ENCODE measurements at regions not wholly inside any gene's neighbourhood (a gene's known extent, or its start where the extent isn't known, plus 50 kb on each side); places are given as distances from the start of the nearest gene placed in this dataset.

DNA sequence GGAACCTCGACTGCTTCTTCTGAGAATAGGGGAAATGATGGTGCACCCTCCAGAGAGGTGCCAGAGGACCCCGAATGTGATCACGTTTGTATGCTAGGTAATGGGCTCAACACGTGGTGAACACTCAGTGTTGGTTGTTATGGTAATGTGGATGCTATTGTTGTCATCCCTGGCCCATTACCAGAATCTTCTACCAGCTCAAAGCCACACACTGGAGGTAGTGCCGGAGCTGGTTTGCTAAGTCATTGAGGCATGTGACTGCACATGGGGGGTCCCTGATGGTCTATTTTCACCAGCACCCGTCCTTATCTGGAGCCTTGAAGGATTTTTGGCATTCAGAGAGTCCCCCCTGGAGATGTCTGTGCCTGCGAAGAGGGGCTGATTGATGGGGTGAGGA lies 119.1 kb upstream of the CD82 start:
- RAD21 ChIA-PET (ENCODE audit: unreplicated experiment): no interaction called here
- BruUV-seq (replicated peaks): no TSS peak
- POLR2A ChIA-PET: no interaction called here

DNA sequence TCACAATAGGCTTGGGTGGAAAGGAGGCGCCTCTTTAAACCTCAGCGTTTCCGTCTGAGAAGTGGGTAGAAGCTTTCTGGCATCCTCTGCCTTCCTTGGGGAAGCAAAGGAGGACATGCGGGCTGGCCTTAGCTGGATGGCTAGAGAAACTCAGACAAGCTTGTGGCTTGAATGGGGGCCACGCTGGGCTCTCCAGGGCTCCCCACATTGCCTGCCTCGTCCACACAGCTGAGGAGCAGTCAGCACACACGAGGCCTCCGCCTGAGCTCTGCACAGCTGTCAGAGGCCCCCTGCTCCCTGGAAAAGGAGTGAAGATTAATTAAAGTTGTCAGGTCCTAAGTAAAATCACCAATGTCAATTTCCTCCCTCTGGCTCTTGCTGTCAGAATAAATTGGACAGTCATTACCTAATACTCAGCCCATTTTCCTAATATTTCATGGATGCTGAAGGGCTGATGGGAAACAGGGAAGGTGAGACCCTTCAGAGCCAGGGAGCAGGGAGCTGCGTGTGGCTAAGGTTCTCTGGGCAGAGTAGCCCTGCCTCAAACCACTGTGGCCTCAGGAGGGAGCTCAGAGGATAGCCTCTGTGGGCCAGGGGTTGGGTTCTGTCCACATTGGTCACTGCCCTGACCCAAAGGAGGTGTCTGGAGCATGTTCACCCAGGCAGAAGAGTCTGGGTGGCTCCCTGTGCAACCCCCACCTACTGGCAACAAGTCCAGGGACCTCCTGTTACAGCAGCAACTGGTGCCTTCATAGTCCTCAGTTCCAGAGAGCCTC lies 118.3 kb upstream of the CD82 start:
- Histone ChIP-seq H3K9ac (ENCODE audit: control insufficient read depth, insufficient read depth, low read length) (no peak overlapping the region), H3K4me2 (ENCODE audit: control insufficient read depth, insufficient read depth) (no peak overlapping the region), H4K20me1 (ENCODE audit: control insufficient read depth, insufficient read depth) (no peaks in the 10 kb centered on the region), H3K79me2 (ENCODE audit: control insufficient read depth, insufficient read depth, low read length) (no peaks in the 10 kb centered on the region), H3K4me1 (ENCODE audit: control insufficient read depth, insufficient read depth, low read length) (no peaks in the 10 kb centered on the region), H3K36me3 (ENCODE audit: control insufficient read depth in 2 of 2, insufficient read depth in 2 of 2, low read length in 1 of 2) (no peaks in the 10 kb centered on the region), H3K9me3 (replicated peaks; ENCODE audit: control insufficient read depth, insufficient read depth, low read length) (no peaks in the 10 kb centered on the region), H3K27me3 (replicated peaks in 1 of 2; ENCODE audit: control insufficient read depth in 2 of 2, insufficient read depth in 2 of 2, low read length in 1 of 2) (no peaks in the 10 kb centered on the region), H3K4me3 (no peak overlapping the region), H2AFZ (ENCODE audit: control insufficient read depth, low read depth, low read length) (no peak overlapping the region), H3K27ac (ENCODE audit: control insufficient read depth, insufficient read depth) (no peak overlapping the region)
- intact Hi-C loops (cut with micrococcal nuclease; ENCODE audit: unreplicated experiment) (no loop called here), in situ Hi-C loops (cut with MboI) (no loop called here)
- no TSS peak for BruUV-seq (replicated peaks)
- FAIRE-seq: no peak
- 7% methylated on average over 9 of the region's 9 CpGs for WGBS (ENCODE audit: insufficient coverage, insufficient replicate concordance, low lambda C conversion rate, missing lambda C conversion rate)
- ChIA-PET CTCF (no interaction called here), POLR2A (no interaction called here), RAD21 (ENCODE audit: unreplicated experiment) (no interaction called here), SMC1A (ENCODE audit: uncharacterized antibody, unreplicated experiment) (no interaction called here)
- DNase-seq (ENCODE audit: low read depth, low spot score): no peak
- ATAC-seq: no peak
- TF ChIP-seq, protein P1, sequence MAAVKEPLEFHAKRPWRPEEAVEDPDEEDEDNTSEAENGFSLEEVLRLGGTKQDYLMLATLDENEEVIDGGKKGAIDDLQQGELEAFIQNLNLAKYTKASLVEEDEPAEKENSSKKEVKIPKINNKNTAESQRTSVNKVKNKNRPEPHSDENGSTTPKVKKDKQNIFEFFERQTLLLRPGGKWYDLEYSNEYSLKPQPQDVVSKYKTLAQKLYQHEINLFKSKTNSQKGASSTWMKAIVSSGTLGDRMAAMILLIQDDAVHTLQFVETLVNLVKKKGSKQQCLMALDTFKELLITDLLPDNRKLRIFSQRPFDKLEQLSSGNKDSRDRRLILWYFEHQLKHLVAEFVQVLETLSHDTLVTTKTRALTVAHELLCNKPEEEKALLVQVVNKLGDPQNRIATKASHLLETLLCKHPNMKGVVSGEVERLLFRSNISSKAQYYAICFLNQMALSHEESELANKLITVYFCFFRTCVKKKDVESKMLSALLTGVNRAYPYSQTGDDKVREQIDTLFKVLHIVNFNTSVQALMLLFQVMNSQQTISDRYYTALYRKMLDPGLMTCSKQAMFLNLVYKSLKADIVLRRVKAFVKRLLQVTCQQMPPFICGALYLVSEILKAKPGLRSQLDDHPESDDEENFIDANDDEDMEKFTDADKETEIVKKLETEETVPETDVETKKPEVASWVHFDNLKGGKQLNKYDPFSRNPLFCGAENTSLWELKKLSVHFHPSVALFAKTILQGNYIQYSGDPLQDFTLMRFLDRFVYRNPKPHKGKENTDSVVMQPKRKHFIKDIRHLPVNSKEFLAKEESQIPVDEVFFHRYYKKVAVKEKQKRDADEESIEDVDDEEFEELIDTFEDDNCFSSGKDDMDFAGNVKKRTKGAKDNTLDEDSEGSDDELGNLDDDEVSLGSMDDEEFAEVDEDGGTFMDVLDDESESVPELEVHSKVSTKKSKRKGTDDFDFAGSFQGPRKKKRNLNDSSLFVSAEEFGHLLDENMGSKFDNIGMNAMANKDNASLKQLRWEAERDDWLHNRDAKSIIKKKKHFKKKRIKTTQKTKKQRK (IDR thresholded peaks at IDR 0.05; ENCODE audit: low read depth, low read length): no peak
- TF ChIP-seq, protein P2, sequence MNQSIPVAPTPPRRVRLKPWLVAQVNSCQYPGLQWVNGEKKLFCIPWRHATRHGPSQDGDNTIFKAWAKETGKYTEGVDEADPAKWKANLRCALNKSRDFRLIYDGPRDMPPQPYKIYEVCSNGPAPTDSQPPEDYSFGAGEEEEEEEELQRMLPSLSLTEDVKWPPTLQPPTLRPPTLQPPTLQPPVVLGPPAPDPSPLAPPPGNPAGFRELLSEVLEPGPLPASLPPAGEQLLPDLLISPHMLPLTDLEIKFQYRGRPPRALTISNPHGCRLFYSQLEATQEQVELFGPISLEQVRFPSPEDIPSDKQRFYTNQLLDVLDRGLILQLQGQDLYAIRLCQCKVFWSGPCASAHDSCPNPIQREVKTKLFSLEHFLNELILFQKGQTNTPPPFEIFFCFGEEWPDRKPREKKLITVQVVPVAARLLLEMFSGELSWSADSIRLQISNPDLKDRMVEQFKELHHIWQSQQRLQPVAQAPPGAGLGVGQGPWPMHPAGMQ (IDR thresholded peaks at IDR 0.05; ENCODE audit: borderline replicate concordance): no peak
- TF ChIP-seq BHLHE40 (IDR thresholded peaks at IDR 0.05; ENCODE audit: borderline replicate concordance in 1 of 2, low read depth in 2 of 2, low read length in 1 of 2): no peak
- no peak for TF ChIP-seq SREBF1 (IDR thresholded peaks at IDR 0.05; ENCODE audit: low read length)

More for the DNA sequence above, 119.1 kb upstream of the CD82 start:
- Histone ChIP-seq H4K20me1 (ENCODE audit: control insufficient read depth, insufficient read depth) (no peaks in the 10 kb centered on the region), H3K4me2 (ENCODE audit: control insufficient read depth, insufficient read depth) (no peak overlapping the region), H3K27ac (ENCODE audit: control insufficient read depth, insufficient read depth) (no peak overlapping the region), H3K4me3 (no peak overlapping the region), H3K36me3 (ENCODE audit: control insufficient read depth in 2 of 2, insufficient read depth in 2 of 2, low read length in 1 of 2) (no peaks in the 10 kb centered on the region), H3K27me3 (replicated peaks in 1 of 2; ENCODE audit: control insufficient read depth in 2 of 2, insufficient read depth in 2 of 2, low read length in 1 of 2) (no peaks in the 10 kb centered on the region), H2AFZ (ENCODE audit: control insufficient read depth, low read depth, low read length) (no peak overlapping the region), H3K9me3 (replicated peaks; ENCODE audit: control insufficient read depth, insufficient read depth, low read length) (no peaks in the 10 kb centered on the region), H3K9ac (ENCODE audit: control insufficient read depth, insufficient read depth, low read length) (no peak overlapping the region), H3K4me1 (ENCODE audit: control insufficient read depth, insufficient read depth, low read length) (no peaks in the 10 kb centered on the region), H3K79me2 (ENCODE audit: control insufficient read depth, insufficient read depth, low read length) (no peaks in the 10 kb centered on the region)
- TF ChIP-seq TCF3 (IDR thresholded peaks at IDR 0.05; ENCODE audit: borderline replicate concordance, insufficient read depth, low read depth, low read length) (no peak), RELA (IDR thresholded peaks at IDR 0.05; ENCODE audit: borderline replicate concordance, partially characterized antibody) (no peak), RAD51 (IDR thresholded peaks at IDR 0.05) (no peak), GABPA (IDR thresholded peaks at IDR 0.05; ENCODE audit: low read depth) (no peak), HDAC6 (IDR thresholded peaks at IDR 0.05; ENCODE audit: unreplicated experiment) (no peak), IRF3 (IDR thresholded peaks at IDR 0.05) (no peak), POU2F2 (IDR thresholded peaks at IDR 0.05; ENCODE audit: borderline replicate concordance, low read depth, low read length) (no peak), EZH2 (IDR thresholded peaks at IDR 0.05; ENCODE audit: borderline replicate concordance, control insufficient read depth, low read depth, low read length) (no peak), NFYA (IDR thresholded peaks at IDR 0.05; ENCODE audit: borderline replicate concordance, low read depth, low read length) (no peak)
- intact Hi-C loops (cut with micrococcal nuclease; ENCODE audit: unreplicated experiment) (no loop called here), in situ Hi-C loops (cut with MboI) (no loop called here)
- FAIRE-seq: no peak
- WGBS (ENCODE audit: insufficient coverage, insufficient replicate concordance, low lambda C conversion rate, missing lambda C conversion rate): 14% methylated on average over 7 of the region's 7 CpGs
- CTCF ChIA-PET: no interaction called here
- no peak for ATAC-seq
- DNase-seq (ENCODE audit: low read depth, low spot score): no peak
- SMC1A ChIA-PET (ENCODE audit: uncharacterized antibody, unreplicated experiment): no interaction called here

All from GM12878 (cell line).